ENCODE measurements at regions not wholly inside any gene's neighbourhood (a gene's known extent, or its start where the extent isn't known, plus 50 kb on each side); places are given as distances from the start of the nearest gene placed in this dataset.

GRCh38 chr5:136906545-136906944 lies 541.2 kb upstream of the TRPC7 start:
- H3K27me3 Mint-ChIP-seq (ENCODE audit: insufficient read depth, low read depth, poor library complexity) = no peaks in the 10 kb centered on the region
- no peak overlapping the region for H3K27ac ChIP-seq (ENCODE audit: low read depth)
- no peaks in the 10 kb centered on the region for H3K79me2 ChIP-seq (replicated peaks; ENCODE audit: insufficient read depth)
- no peaks in the 10 kb centered on the region for H3F3A ChIP-seq (replicated peaks; ENCODE audit: low read depth)
- H3K27me3 ChIP-seq (ENCODE audit: insufficient read depth) = no peaks in the 10 kb centered on the region
- no peak overlapping the region for H3K4me2 ChIP-seq
- no peak for DNase-seq (ENCODE audit: low spot score)
- H3K4me3 ChIP-seq = no peak overlapping the region
- ATAC-seq = no peak; the same call in 2 of the 3 replicates
- H3K4me1 ChIP-seq (ENCODE audit: insufficient read depth) = peaks cover 18% of the 10 kb centered on the region
- no peaks in the 10 kb centered on the region for H3K36me3 ChIP-seq (ENCODE audit: insufficient read depth)
- TF ChIP-seq STAT1 (IDR thresholded peaks at IDR 0.05; ENCODE audit: unreplicated experiment) = no peak
- no peak for TF ChIP-seq ZNF114 (CRISPR knock-in tag; IDR thresholded peaks at IDR 0.05)
- no peak for TF ChIP-seq CTCF (conservative IDR thresholded peaks at IDR 0.05; ENCODE audit: low read depth in 2 of 2)
- no peak for TF ChIP-seq EZH2 (IDR thresholded peaks at IDR 0.05; ENCODE audit: low read depth, unreplicated experiment)
- no peak for TF ChIP-seq ETS1 (IDR thresholded peaks at IDR 0.05)
- no peak for TF ChIP-seq ZNF462 (CRISPR knock-in tag; IDR thresholded peaks at IDR 0.05)
- no peak for TF ChIP-seq NANOG (IDR thresholded peaks at IDR 0.05; ENCODE audit: borderline replicate concordance)
- TF ChIP-seq CREB1 (CRISPR knock-in tag; IDR thresholded peaks at IDR 0.05; ENCODE audit: low read depth) = no peak
- TF ChIP-seq POLR2AphosphoS5 (IDR thresholded peaks at IDR 0.05; ENCODE audit: low read depth) = no peak
- TF ChIP-seq EZH2phosphoT487 (IDR thresholded peaks at IDR 0.05; ENCODE audit: unreplicated experiment) = no peak
- no peak for TF ChIP-seq REST (IDR thresholded peaks at IDR 0.05; ENCODE audit: unreplicated experiment)
- TF ChIP-seq ZNF331 (CRISPR knock-in tag; IDR thresholded peaks at IDR 0.05; ENCODE audit: low read depth) = no peak
- TF ChIP-seq JUNB (IDR thresholded peaks at IDR 0.05; ENCODE audit: unreplicated experiment) = no peak
- no peaks in the 10 kb centered on the region for H3K9me2 ChIP-seq (ENCODE audit: insufficient read depth)
- no peak overlapping the region for H2AFZ ChIP-seq
- no peaks in the 10 kb centered on the region for H4K20me1 ChIP-seq (replicated peaks; ENCODE audit: insufficient read depth)
- H3K9me3 Mint-ChIP-seq = no peaks in the 10 kb centered on the region
- H3K4me1 Mint-ChIP-seq = peaks cover 27% of the 10 kb centered on the region
- no peak overlapping the region for H3K4me3 Mint-ChIP-seq
- H3K36me3 Mint-ChIP-seq (ENCODE audit: low read depth) = no peaks in the 10 kb centered on the region
- no peak overlapping the region for H3K27ac Mint-ChIP-seq

Data from GM23338 (cell line).